ENCODE measurements at regions not wholly inside any gene's neighbourhood (a gene's known extent, or its start where the extent isn't known, plus 50 kb on each side); places are given as distances from the start of the nearest gene placed in this dataset.

- DNase-seq (no peak), ATAC-seq (no peak)
Measured at GRCh38 chr4:164396439-164396838, 357.5 kb upstream of the SMIM31 start.

GRCh38 chr4:164402554-164402953 is 351.4 kb upstream of the SMIM31 start:
- Histone ChIP-seq H3K36me3 (ENCODE audit: insufficient read depth in 1 of 2, low read depth in 1 of 2) (no peaks in the 10 kb centered on the region), H3K4me1 (no peaks in the 10 kb centered on the region), H3K27me3 (ENCODE audit: insufficient read depth in 3 of 3, low read length in 2 of 3) (no peaks in the 10 kb centered on the region), H3K4me3 (no peak overlapping the region), H3K27ac (no peak overlapping the region), H3K9me3 (peaks cover 3% of the 10 kb centered on the region)
- ATAC-seq = no peak
- DNase-seq = no peak
- 56 to 76% (median 59%) methylated on average over 1 of the region's 1 CpG for WGBS, 3 donors
- TF ChIP-seq CTCF (IDR thresholded peaks at IDR 0.05) = no peak
- intact Hi-C loops (cut with DNase I) = no loop called here

More at GRCh38 chr4:164396439-164396838, 357.5 kb upstream of the SMIM31 start:
- H3K36me3 ChIP-seq (ENCODE audit: insufficient read depth in 1 of 2, low read depth in 1 of 2) = no peaks in the 10 kb centered on the region
- no peaks in the 10 kb centered on the region for H3K4me1 ChIP-seq
- H3K27ac ChIP-seq = no peak overlapping the region
- H3K27me3 ChIP-seq (ENCODE audit: insufficient read depth in 3 of 3, low read length in 2 of 3) = no peaks in the 10 kb centered on the region
- TF ChIP-seq CTCF (IDR thresholded peaks at IDR 0.05) = no peak
- 39 to 50% (median 41%) methylated on average over 4 of the region's 4 CpGs for WGBS, 3 donors
- intact Hi-C loops (cut with DNase I) = no loop called here
- H3K4me3 ChIP-seq = no peak overlapping the region
- H3K9me3 ChIP-seq = no peaks in the 10 kb centered on the region

GRCh38 chr4:164405774-164406173 is 348.2 kb upstream of the SMIM31 start:
- intact Hi-C loops (cut with DNase I) = no loop called here
- Histone ChIP-seq H3K27me3 (ENCODE audit: insufficient read depth in 3 of 3, low read length in 2 of 3) (no peaks in the 10 kb centered on the region), H3K4me3 (no peak overlapping the region), H3K27ac (no peak overlapping the region), H3K9me3 (peaks cover 3% of the 10 kb centered on the region), H3K36me3 (ENCODE audit: insufficient read depth in 1 of 2, low read depth in 1 of 2) (no peaks in the 10 kb centered on the region), H3K4me1 (no peaks in the 10 kb centered on the region)
- no peak for TF ChIP-seq CTCF (IDR thresholded peaks at IDR 0.05)
- DNase-seq (no peak), ATAC-seq (no peak)

GRCh38 chr4:164408831-164409230 is 345.1 kb upstream of the SMIM31 start:
- intact Hi-C loops (cut with DNase I) = no loop called here
- Histone ChIP-seq H3K4me3 (no peak overlapping the region), H3K27me3 (ENCODE audit: insufficient read depth in 3 of 3, low read length in 2 of 3) (no peaks in the 10 kb centered on the region), H3K9me3 (peaks cover 7% of the 10 kb centered on the region), H3K27ac (no peak overlapping the region), H3K36me3 (ENCODE audit: insufficient read depth in 1 of 2, low read depth in 1 of 2) (no peaks in the 10 kb centered on the region), H3K4me1 (no peaks in the 10 kb centered on the region)
- DNase-seq = no peak
- TF ChIP-seq CTCF (IDR thresholded peaks at IDR 0.05) = no peak
- WGBS, 3 donors = 85 to 91% (median 85%) methylated on average over 1 of the region's 1 CpG
- ATAC-seq = no peak

- Histone ChIP-seq H3K27me3 (ENCODE audit: insufficient read depth in 3 of 3, low read length in 2 of 3) (no peaks in the 10 kb centered on the region), H3K36me3 (ENCODE audit: insufficient read depth in 1 of 2, low read depth in 1 of 2) (no peaks in the 10 kb centered on the region), H3K4me1 (no peaks in the 10 kb centered on the region), H3K9me3 (peaks cover 5% of the 10 kb centered on the region), H3K4me3 (no peak overlapping the region), H3K27ac (no peak overlapping the region)
- ATAC-seq (no peak), DNase-seq (no peak)
- intact Hi-C loops (cut with DNase I) = no loop called here
- 69 to 77% (median 72%) methylated on average over 4 of the region's 4 CpGs for WGBS, 3 donors
- TF ChIP-seq CTCF (IDR thresholded peaks at IDR 0.05) = no peak
Measured at GRCh38 chr4:164410401-164410800, 343.5 kb upstream of the SMIM31 start.

All from psoas muscle (tissue), 7 donors.